Endothelial cell of umbilical vein (primary cell): ENCODE measurements at regions not wholly inside any gene's neighbourhood (a gene's known extent, or its start where the extent isn't known, plus 50 kb on each side); places are given as distances from the start of the nearest gene placed in this dataset.

Experiments used
- BruUV-seq: library from RNA; stranded (reverse); fragments of 400-500 nt; replicated peaks from 2 replicates; lab custom pipeline; 2021; lab: Mats Ljungman, UMichigan
- CTCF ChIA-PET: fragments of 300-600, 350-600 bp; sonication (Branson Sonifier 250); formaldehyde crosslinking; loops from one replicate; lab custom pipeline; 2021; ENCODE audit warnings: antibody characterized with exemption, inconsistent platforms; lab: Charles Lee
- POLR2A ChIA-PET: fragments of 300-600, 350-600 bp; sonication (Branson Sonifier 250); formaldehyde crosslinking; loops from one replicate; lab custom pipeline; 2021; ENCODE audit warnings: antibody characterized with exemption, inconsistent platforms; lab: Charles Lee
- DNase-seq: peaks from one replicate; pipeline ENCODE4 v3.0.0-alpha.2; 2011; ENCODE audit warnings: low read depth, low spot score
- FAIRE-seq: peaks from 2 replicates; lab custom pipeline; 2011; peaks lifted over from hg19 to GRCh38; lab: Jason Lieb, UNC
- H2AFZ ChIP-seq: 2 replicates; pipeline ENCODE4 v1.6.0; 2012; ENCODE audit warnings: low read depth, low read length, control low read depth, inconsistent platforms
- H3K27ac ChIP-seq: 2 replicates; pipeline ENCODE4 v1.5.1; 2011; ENCODE audit warnings: low read depth, mild to moderate bottlenecking, control low read depth, low read length, moderate library complexity; ENCODE audit not compliant: insufficient read depth
- H3K27me3 ChIP-seq, 2 experiments: 2 replicates each; pipeline versions ENCODE4 v1.6.0 to v1.6.1; 2011; ENCODE audit warnings: low read length in 2 of 2, mixed read lengths in 1 of 2; ENCODE audit not compliant: control insufficient read depth in 2 of 2, insufficient read depth in 2 of 2
- H3K36me3 ChIP-seq, 2 experiments: 2 replicates in 1 of 2; 3 replicates in 1 of 2; pipeline ENCODE4 v1.5.1; 2011; ENCODE audit warnings: low read length in 2 of 2, mild to moderate bottlenecking in 1 of 2, moderate library complexity in 1 of 2; ENCODE audit not compliant: control insufficient read depth in 2 of 2, insufficient read depth in 2 of 2; ENCODE audit errors: extremely low read depth in 1 of 2
- H3K4me1 ChIP-seq: 3 replicates; pipeline ENCODE4 v1.5.1; 2011; ENCODE audit warnings: mild to moderate bottlenecking, low read length; ENCODE audit not compliant: control insufficient read depth, insufficient read depth; ENCODE audit errors: extremely low read depth
- H3K4me2 ChIP-seq: 2 replicates; pipeline ENCODE4 v1.6.1; 2011; ENCODE audit warnings: low read length, control low read depth, mixed read lengths; ENCODE audit not compliant: insufficient read depth
- H3K4me3 ChIP-seq, 3 experiments: fragments of 200-600 bp in 1 of 3; sonication (generic), shearing (Covaris generic) in 1 of 3; replicated peaks in 1 of 3; 2 replicates each; pipeline ENCODE4 v1.5.1; 2011 to 2016; ENCODE audit warnings: control low read depth in 3 of 3, low read length in 3 of 3, mild to moderate bottlenecking in 2 of 3, inconsistent platforms in 1 of 3, low read depth in 1 of 3, moderate library complexity in 1 of 3; ENCODE audit not compliant: insufficient read depth in 1 of 3
- H3K79me2 ChIP-seq: 2 replicates; pipeline ENCODE4 v1.6.0; 2012; ENCODE audit warnings: low read length, inconsistent platforms; ENCODE audit not compliant: control insufficient read depth, insufficient read depth
- H3K9ac ChIP-seq: replicated peaks from 2 replicates; pipeline ENCODE3; 2011; ENCODE audit warnings: low read length, control low read depth; ENCODE audit not compliant: insufficient read depth; ENCODE audit errors: extremely low read depth
- H3K9me1 ChIP-seq: replicated peaks from 3 replicates; pipeline ENCODE4 v1.6.0; 2011; ENCODE audit warnings: mild to moderate bottlenecking, low read length; ENCODE audit not compliant: control insufficient read depth, insufficient read depth; ENCODE audit errors: extremely low read depth
- H3K9me3 ChIP-seq: replicated peaks from 2 replicates; pipeline ENCODE4 v1.5.1; 2012; ENCODE audit warnings: low read length, inconsistent platforms; ENCODE audit not compliant: control insufficient read depth, insufficient read depth
- H4K20me1 ChIP-seq: replicated peaks from 2 replicates; pipeline ENCODE3; 2011; ENCODE audit warnings: mild to moderate bottlenecking, low read length; ENCODE audit not compliant: control insufficient read depth, insufficient read depth; ENCODE audit errors: extremely low read depth
- EZH2 ChIP-seq: IDR thresholded peaks from 2 replicates; pipeline ENCODE4 v1.6.1; 2012; ENCODE audit warnings: borderline replicate concordance, low read depth, mild to moderate bottlenecking, moderate library complexity, low read length, inconsistent platforms; ENCODE audit not compliant: severe bottlenecking
- FOS ChIP-seq: IDR thresholded peaks from 2 replicates; pipeline ENCODE4 v1.6.1; 2011; ENCODE audit warnings: mild to moderate bottlenecking, low read length, moderate library complexity, borderline replicate concordance; ENCODE audit not compliant: insufficient read depth
- GATA2 ChIP-seq: IDR thresholded peaks from 2 replicates; pipeline ENCODE4 v1.7.0; 2011; ENCODE audit warnings: low read depth, mild to moderate bottlenecking, moderate library complexity, mixed read lengths, low read length; ENCODE audit not compliant: insufficient read length, insufficient read depth
- JUN ChIP-seq: IDR thresholded peaks from 2 replicates; pipeline ENCODE4 v1.6.1; 2011; ENCODE audit warnings: borderline replicate concordance, low read depth; ENCODE audit not compliant: insufficient read length, insufficient read depth
- MYC ChIP-seq: IDR thresholded peaks from one replicate; pipeline ENCODE4 v1.6.1; 2011; ENCODE audit warnings: mild to moderate bottlenecking, low read depth, low read length
- POLR2A ChIP-seq: IDR thresholded peaks from 2 replicates; pipeline ENCODE4 v1.6.1; 2012; ENCODE audit warnings: low read depth, mild to moderate bottlenecking, control low read depth, low read length
- POLR2AphosphoS5 ChIP-seq: IDR thresholded peaks from 2 replicates; pipeline ENCODE4 v1.6.1; 2012; ENCODE audit warnings: low read depth, mild to moderate bottlenecking, control low read depth, low read length, moderate library complexity; ENCODE audit not compliant: insufficient read depth
- dilution Hi-C: fragments of 300-500 bp; cut with MboI; formaldehyde crosslinking; loops from one replicate; pipeline ENCODE4 v1.15.0; 2019; ENCODE audit warnings: low sequenced_read_pairs; ENCODE audit not compliant: extremely low pct_ligation_motif_present
- intact Hi-C: fragments of 100-400 bp; cut with micrococcal nuclease; formaldehyde crosslinking; loops from one replicate; pipeline ENCODE4 v1.10.0; 2022
- TF ChIP-seq, protein P1 (sequence below): IDR thresholded peaks from 2 replicates; pipeline ENCODE4 v1.6.1; 2011; ENCODE audit not compliant: insufficient read depth, insufficient read length
- TF ChIP-seq, protein P2 (sequence below), 2 donors: IDR thresholded peaks; 1 replicate in 1 of 2; 2 replicates in 1 of 2; pipeline ENCODE4 v1.5.1; 2011; ENCODE audit warnings: low read length in 2 of 2, mild to moderate bottlenecking in 2 of 2, moderate library complexity in 2 of 2, control low read depth in 1 of 2, inconsistent platforms in 1 of 2, low read depth in 1 of 2; ENCODE audit not compliant: insufficient read depth in 1 of 2; ENCODE audit errors: extremely low read depth in 1 of 2

DNA sequence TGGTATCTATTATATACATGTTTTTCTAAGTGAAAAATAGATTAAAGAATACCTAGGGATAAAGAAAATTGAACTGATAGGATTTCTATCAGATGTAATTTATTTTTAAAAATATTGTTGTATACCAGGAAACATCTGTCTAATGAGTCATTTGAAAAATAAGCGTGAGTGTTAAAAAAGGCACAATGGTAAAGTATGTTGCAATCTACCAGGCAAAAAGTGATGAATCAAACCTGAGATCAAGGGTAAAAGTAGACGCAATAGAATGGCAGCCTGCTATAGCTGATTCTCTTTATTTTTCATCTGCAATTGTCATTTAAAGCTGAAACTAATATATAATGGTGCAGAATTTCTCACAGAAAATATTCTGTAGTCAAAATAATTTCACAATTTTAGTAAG lies 1119.6 kb downstream of the PCDH18 start:
- Histone ChIP-seq H3K4me2 (peak overlapping the region; percentile 56), H3K27ac (peak overlapping the region; percentile 69), H3K4me1 (peaks cover 22% of the 10 kb centered on the region), H3K9me3 (no peaks in the 10 kb centered on the region), H4K20me1 (no peaks in the 10 kb centered on the region), H3K4me3 (no peak overlapping the region), H3K27me3 (no peaks in the 10 kb centered on the region), H3K36me3 (no peaks in the 10 kb centered on the region), H2AFZ (no peak overlapping the region), H3K9ac (no peak overlapping the region), H3K9me1 (no peaks in the 10 kb centered on the region), H3K79me2 (no peaks in the 10 kb centered on the region)
- FAIRE-seq (no peak), DNase-seq (peak; percentile 87)
- intact Hi-C loops: loop anchor here (1.0 kb wide), 1 partner anchor 43 kb away; no protein-coding TSS in a partner anchor
- ChIA-PET POLR2A (no interaction called here), CTCF (no interaction called here)
- no TSS peak for BruUV-seq
- TF ChIP-seq, protein P1, sequence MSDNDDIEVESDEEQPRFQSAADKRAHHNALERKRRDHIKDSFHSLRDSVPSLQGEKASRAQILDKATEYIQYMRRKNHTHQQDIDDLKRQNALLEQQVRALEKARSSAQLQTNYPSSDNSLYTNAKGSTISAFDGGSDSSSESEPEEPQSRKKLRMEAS: no peak
- TF ChIP-seq FOS: peak; percentile 91
- peak; percentile 96 for TF ChIP-seq JUN
- TF ChIP-seq POLR2A: no peak
- TF ChIP-seq EZH2: no peak
- TF ChIP-seq, protein P2, sequence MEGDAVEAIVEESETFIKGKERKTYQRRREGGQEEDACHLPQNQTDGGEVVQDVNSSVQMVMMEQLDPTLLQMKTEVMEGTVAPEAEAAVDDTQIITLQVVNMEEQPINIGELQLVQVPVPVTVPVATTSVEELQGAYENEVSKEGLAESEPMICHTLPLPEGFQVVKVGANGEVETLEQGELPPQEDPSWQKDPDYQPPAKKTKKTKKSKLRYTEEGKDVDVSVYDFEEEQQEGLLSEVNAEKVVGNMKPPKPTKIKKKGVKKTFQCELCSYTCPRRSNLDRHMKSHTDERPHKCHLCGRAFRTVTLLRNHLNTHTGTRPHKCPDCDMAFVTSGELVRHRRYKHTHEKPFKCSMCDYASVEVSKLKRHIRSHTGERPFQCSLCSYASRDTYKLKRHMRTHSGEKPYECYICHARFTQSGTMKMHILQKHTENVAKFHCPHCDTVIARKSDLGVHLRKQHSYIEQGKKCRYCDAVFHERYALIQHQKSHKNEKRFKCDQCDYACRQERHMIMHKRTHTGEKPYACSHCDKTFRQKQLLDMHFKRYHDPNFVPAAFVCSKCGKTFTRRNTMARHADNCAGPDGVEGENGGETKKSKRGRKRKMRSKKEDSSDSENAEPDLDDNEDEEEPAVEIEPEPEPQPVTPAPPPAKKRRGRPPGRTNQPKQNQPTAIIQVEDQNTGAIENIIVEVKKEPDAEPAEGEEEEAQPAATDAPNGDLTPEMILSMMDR (IDR thresholded peaks at IDR 0.05; ENCODE audit: extremely low read depth in 1 of 2, insufficient read depth in 1 of 2, low read depth in 1 of 2, low read length in 2 of 2): no peak
- peak; percentile 19 for TF ChIP-seq GATA2
- TF ChIP-seq MYC: no peak
- TF ChIP-seq POLR2AphosphoS5: no peak
- dilution Hi-C loops: no loop called here
